SJSA1 (cell line): ENCODE measurements at regions not wholly inside any gene's neighbourhood (a gene's known extent, or its start where the extent isn't known, plus 50 kb on each side); places are given as distances from the start of the nearest gene placed in this dataset.

Source experiments
- DNase-seq, 2 experiments: peaks; one replicate each; pipeline ENCODE4 v3.0.0-alpha.2; 2015 to 2020; ENCODE audit warnings: low spot score in 2 of 2, low read depth in 1 of 2
- H3K27ac ChIP-seq: fragments of 250-450 bp; sonication (Bioruptor Pico); 2 replicates; pipeline ENCODE4 v1.5.1; 2020; ENCODE audit warnings: mild to moderate bottlenecking, moderate library complexity
- H3K27me3 ChIP-seq: fragments of 250-450 bp; sonication (Bioruptor Pico); replicated peaks from 2 replicates; pipeline ENCODE4 v1.5.1; 2020; ENCODE audit warnings: mild to moderate bottlenecking, moderate library complexity
- H3K36me3 ChIP-seq: fragments of 250-450 bp; sonication (Bioruptor Pico); 2 replicates; pipeline ENCODE4 v1.5.1; 2020; ENCODE audit warnings: mild to moderate bottlenecking
- H3K4me1 ChIP-seq: fragments of 250-450 bp; sonication (Bioruptor Pico); replicated peaks from 2 replicates; pipeline ENCODE4 v1.6.1; 2021; ENCODE audit warnings: mild to moderate bottlenecking
- H3K4me3 ChIP-seq: fragments of 250-450 bp; sonication (Bioruptor Pico); 2 replicates; pipeline ENCODE4 v1.5.1; 2020; ENCODE audit warnings: mild to moderate bottlenecking
- H3K9me3 ChIP-seq: fragments of 250-450 bp; sonication (Bioruptor Pico); replicated peaks from 2 replicates; pipeline ENCODE4 v1.5.1; 2020; ENCODE audit warnings: mild to moderate bottlenecking

GRCh38 chr16:5379954-5380353 lies 282.4 kb upstream of the EEF2KMT start:
- Histone ChIP-seq H3K27me3 (peaks cover 3% of the 10 kb centered on the region; the same call in 1 of the 2 replicates), H3K27ac (no peak overlapping the region), H3K4me1 (no peaks in the 10 kb centered on the region), H3K4me3 (no peak overlapping the region), H3K36me3 (no peaks in the 10 kb centered on the region), H3K9me3 (no peaks in the 10 kb centered on the region)
- no peak for DNase-seq

GRCh38 chr16:5378531-5378930 lies 280.9 kb upstream of the EEF2KMT start:
- Histone ChIP-seq H3K4me1 (no peaks in the 10 kb centered on the region), H3K4me3 (no peak overlapping the region), H3K27ac (no peak overlapping the region), H3K36me3 (no peaks in the 10 kb centered on the region), H3K9me3 (no peaks in the 10 kb centered on the region), H3K27me3 (no peaks in the 10 kb centered on the region; the same call in 1 of the 2 replicates)
- no peak for DNase-seq

GRCh38 chr16:5377280-5377898 lies 279.8 kb upstream of the EEF2KMT start:
- Histone ChIP-seq H3K4me1 (no peaks in the 10 kb centered on the region), H3K36me3 (no peaks in the 10 kb centered on the region), H3K9me3 (no peaks in the 10 kb centered on the region), H3K27me3 (0 out of 2 replicates have a peak, but pooled peaks cover 3% of the 10 kb centered on the region), H3K27ac (no peak overlapping the region), H3K4me3 (no peak overlapping the region)
- DNase-seq: no peak

GRCh38 chr16:5374184-5374583 lies 276.6 kb upstream of the EEF2KMT start:
- H3K4me1 ChIP-seq: no peaks in the 10 kb centered on the region

DNA sequence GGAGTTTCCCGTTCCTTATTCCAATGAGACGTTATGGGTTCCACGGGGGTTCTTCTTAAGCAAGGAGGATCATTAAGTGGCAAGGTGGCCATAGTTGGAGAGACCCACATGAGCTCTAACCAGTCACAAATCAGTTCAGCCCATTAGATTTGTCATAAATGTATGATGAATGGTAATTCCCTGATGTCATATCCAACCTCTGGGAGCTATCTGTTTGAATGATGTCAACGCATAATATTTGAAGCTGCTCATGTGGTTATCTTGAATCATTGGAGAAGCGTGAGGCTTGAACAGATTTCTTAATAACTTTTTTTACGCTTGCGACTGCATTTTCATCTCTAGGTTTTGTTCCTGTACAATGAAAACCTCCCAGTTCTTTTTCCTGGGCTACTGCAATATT lies 270.4 kb upstream of the EEF2KMT start:
- 0 out of 2 replicates have a peak, but pooled peaks cover 5% of the 10 kb centered on the region for H3K27me3 ChIP-seq
- H3K36me3 ChIP-seq: no peaks in the 10 kb centered on the region
- DNase-seq: no peak
- H3K27ac ChIP-seq: no peak overlapping the region
- no peaks in the 10 kb centered on the region for H3K9me3 ChIP-seq
- no peak overlapping the region for H3K4me3 ChIP-seq
- H3K4me1 ChIP-seq: no peaks in the 10 kb centered on the region

More at GRCh38 chr16:5374184-5374583, 276.6 kb upstream of the EEF2KMT start:
- Histone ChIP-seq H3K9me3 (no peaks in the 10 kb centered on the region), H3K4me3 (no peak overlapping the region), H3K27me3 (0 out of 2 replicates have a peak, but pooled peaks cover 5% of the 10 kb centered on the region), H3K27ac (no peak overlapping the region), H3K36me3 (no peaks in the 10 kb centered on the region)
- DNase-seq: no peak

- no peaks in the 10 kb centered on the region for H3K9me3 ChIP-seq
- H3K27me3 ChIP-seq: no peaks in the 10 kb centered on the region
- H3K36me3 ChIP-seq: no peaks in the 10 kb centered on the region
- no peak overlapping the region for H3K27ac ChIP-seq
- H3K4me3 ChIP-seq: no peak overlapping the region
- no peak for DNase-seq
- H3K4me1 ChIP-seq: no peaks in the 10 kb centered on the region
Observed at GRCh38 chr16:5366126-5366525, 268.5 kb upstream of the EEF2KMT start.

DNA sequence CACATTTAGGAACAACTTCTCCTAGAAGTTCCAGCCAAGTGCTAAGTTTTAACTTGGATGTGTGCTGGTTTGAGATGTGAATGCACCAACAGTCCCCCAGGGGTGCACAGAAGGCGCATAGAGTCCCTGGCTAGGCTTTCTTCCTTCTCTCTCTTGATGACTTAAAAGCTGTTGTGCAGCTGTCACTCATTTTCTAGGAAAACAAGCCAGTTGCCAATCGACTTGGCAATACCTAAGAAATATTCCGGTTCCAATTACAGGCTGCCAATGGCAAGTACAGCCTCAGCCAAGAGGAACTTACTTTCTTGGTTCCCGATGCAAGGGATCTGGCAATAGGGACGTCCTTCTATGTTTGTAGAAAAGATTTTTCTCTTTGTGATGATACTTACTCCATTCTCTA lies 266.6 kb upstream of the EEF2KMT start:
- Histone ChIP-seq H3K4me1 (no peaks in the 10 kb centered on the region), H3K27ac (no peak overlapping the region), H3K4me3 (no peak overlapping the region), H3K36me3 (no peaks in the 10 kb centered on the region), H3K9me3 (no peaks in the 10 kb centered on the region), H3K27me3 (peaks cover under 1% of the 10 kb centered on the region; the same call in 1 of the 2 replicates)
- no peak for DNase-seq

- Histone ChIP-seq H3K27me3 (peaks cover 4% of the 10 kb centered on the region; the same call in 1 of the 2 replicates), H3K4me1 (no peaks in the 10 kb centered on the region), H3K27ac (no peak overlapping the region), H3K4me3 (no peak overlapping the region), H3K9me3 (no peaks in the 10 kb centered on the region), H3K36me3 (no peaks in the 10 kb centered on the region)
- no peak for DNase-seq
Observed at GRCh38 chr16:5361322-5361721, 263.7 kb upstream of the EEF2KMT start.

GRCh38 chr16:5354645-5355044 lies 257.1 kb upstream of the EEF2KMT start:
- Histone ChIP-seq H3K36me3 (no peaks in the 10 kb centered on the region), H3K27me3 (peaks cover 6% of the 10 kb centered on the region; the same call in 1 of the 2 replicates), H3K4me1 (no peaks in the 10 kb centered on the region), H3K27ac (no peak overlapping the region), H3K9me3 (no peaks in the 10 kb centered on the region), H3K4me3 (no peak overlapping the region)
- no peak for DNase-seq

GRCh38 chr16:5349670-5350517 lies 252.3 kb upstream of the EEF2KMT start:
- peaks cover 2% of the 10 kb centered on the region; the same call in 1 of the 2 replicates for H3K27me3 ChIP-seq
- H3K4me1 ChIP-seq: no peaks in the 10 kb centered on the region
- H3K9me3 ChIP-seq: no peaks in the 10 kb centered on the region
- no peak overlapping the region for H3K4me3 ChIP-seq
- H3K27ac ChIP-seq: no peak overlapping the region
- no peaks in the 10 kb centered on the region for H3K36me3 ChIP-seq
- DNase-seq: no peak

- no peak overlapping the region for H3K27ac ChIP-seq
- no peaks in the 10 kb centered on the region for H3K4me1 ChIP-seq
- no peaks in the 10 kb centered on the region for H3K9me3 ChIP-seq
- no peaks in the 10 kb centered on the region for H3K36me3 ChIP-seq
- no peaks in the 10 kb centered on the region; the same call in 1 of the 2 replicates for H3K27me3 ChIP-seq
- no peak for DNase-seq
- H3K4me3 ChIP-seq: no peak overlapping the region
Observed at GRCh38 chr16:5349101-5349500, 251.5 kb upstream of the EEF2KMT start.

DNA sequence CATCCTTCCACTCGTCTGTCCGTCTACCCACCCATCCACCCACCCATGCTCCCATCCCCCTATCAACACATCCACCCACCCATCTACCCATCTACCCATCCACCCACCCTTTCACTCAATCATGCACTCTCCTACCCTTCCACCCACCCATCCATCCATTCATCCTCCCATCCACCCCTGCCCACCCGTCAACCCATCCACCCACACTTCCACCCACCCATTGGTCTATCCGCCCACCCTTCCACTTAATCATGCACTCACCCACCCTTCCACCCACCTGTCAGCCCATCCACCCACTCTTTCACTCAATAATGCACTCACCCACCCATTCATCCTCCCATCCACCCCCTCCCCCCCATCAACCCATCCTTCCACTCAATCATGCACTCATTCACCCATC lies 250.0 kb upstream of the EEF2KMT start:
- no peaks in the 10 kb centered on the region for H3K4me1 ChIP-seq
- H3K9me3 ChIP-seq: no peaks in the 10 kb centered on the region
- no peaks in the 10 kb centered on the region; the same call in 1 of the 2 replicates for H3K27me3 ChIP-seq
- H3K27ac ChIP-seq: no peak overlapping the region
- DNase-seq: no peak
- no peaks in the 10 kb centered on the region for H3K36me3 ChIP-seq
- no peak overlapping the region for H3K4me3 ChIP-seq

GRCh38 chr16:5336941-5337340 lies 239.3 kb upstream of the EEF2KMT start:
- no peaks in the 10 kb centered on the region for H3K4me1 ChIP-seq
- H3K9me3 ChIP-seq: no peaks in the 10 kb centered on the region; the same call in 1 of the 2 replicates
- DNase-seq: no peak
- H3K36me3 ChIP-seq: no peaks in the 10 kb centered on the region
- H3K27me3 ChIP-seq: 0 out of 2 replicates have a peak, but pooled peaks cover 4% of the 10 kb centered on the region
- H3K4me3 ChIP-seq: no peak overlapping the region
- H3K27ac ChIP-seq: no peak overlapping the region

DNA sequence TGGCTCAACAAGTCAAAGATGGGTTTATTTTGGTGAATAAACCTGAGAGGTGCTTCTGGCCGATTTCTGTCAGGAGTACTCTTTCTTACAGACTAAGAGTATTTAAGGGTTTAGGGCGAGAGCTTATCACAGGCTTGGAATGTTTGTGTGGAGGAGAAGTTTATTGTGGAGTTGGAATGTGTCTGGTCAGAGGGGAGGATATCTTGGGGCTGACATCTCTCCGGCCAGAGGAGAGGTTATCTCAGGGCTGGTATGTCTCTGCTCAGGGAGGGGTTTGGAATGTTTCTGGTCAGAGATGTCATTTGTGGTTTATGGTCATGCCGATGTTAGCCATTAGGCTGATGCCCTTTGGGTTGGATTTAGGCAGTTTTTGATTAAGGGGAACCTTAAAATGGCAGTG lies 236.4 kb upstream of the EEF2KMT start:
- Histone ChIP-seq H3K27me3 (0 out of 2 replicates have a peak, but pooled peaks cover 4% of the 10 kb centered on the region), H3K4me1 (no peaks in the 10 kb centered on the region), H3K36me3 (no peaks in the 10 kb centered on the region), H3K27ac (no peak overlapping the region), H3K4me3 (no peak overlapping the region), H3K9me3 (no peaks in the 10 kb centered on the region)
- DNase-seq: no peak
